Stimulated activated CD4-positive, alpha-beta T cell treated with anti-CD3 and anti-CD28 coated beads, TNF-alpha, amount 100 ng/mL, for 48 hours (primary cell): ENCODE measurements at regions not wholly inside any gene's neighbourhood (a gene's known extent, or its start where the extent isn't known, plus 50 kb on each side); places are given as distances from the start of the nearest gene placed in this dataset.

ENCODE experiments used
- DNase-seq, 3 donors: peaks; one replicate each; pipeline ENCODE4 v3.0.0-alpha.2; 2020; ENCODE audit warnings: low read depth in 3 of 3

DNA sequence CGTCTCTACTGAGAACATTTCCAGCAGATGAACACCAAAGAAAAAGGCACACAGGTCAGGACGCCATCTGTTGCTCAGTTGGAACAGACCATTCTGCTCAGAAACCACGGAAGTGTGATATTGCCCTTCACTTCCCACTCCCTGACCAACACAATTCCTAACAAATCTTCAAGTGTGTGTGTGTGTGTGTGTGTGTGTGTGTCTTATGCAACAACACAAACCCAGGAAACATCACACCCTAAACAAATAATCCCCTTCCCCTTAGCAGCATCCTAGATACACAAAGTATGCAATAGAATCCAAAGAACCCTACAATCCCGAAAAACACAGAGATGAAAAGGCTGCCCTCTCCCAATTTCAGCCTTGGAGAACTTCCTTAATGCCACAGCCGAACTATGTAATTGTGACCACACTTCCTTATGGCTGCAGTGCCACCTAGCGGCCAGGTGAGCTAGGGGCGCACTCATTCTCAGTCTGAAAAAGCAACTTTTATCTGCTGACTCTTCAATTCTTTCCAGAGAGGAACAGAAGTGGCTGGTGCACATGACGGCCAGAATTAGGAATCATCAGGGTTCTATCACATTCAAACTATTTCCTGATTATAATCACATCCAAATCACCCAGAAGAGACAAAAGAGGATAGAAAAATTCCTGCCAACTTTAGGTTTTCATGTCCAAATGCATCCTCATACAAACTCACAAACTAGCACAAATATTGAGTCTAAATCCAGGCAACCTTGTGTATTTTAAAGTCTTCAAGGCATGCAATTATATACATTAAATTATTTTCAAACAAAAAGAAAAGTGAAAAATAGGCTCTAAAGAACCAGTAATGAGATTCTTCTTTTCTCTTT is 164.9 kb downstream of the DHX15 start:
- DNase-seq, result peak; percentile 31 to 61 (median 46)

- no peak for DNase-seq
These were observed 167.1 kb downstream of the DHX15 start for GRCh38 chr4:24417206-24417605.

- DNase-seq, result no peak
These were observed 168.1 kb downstream of the DHX15 start for GRCh38 chr4:24416293-24416692.

- no peak for DNase-seq
These were observed 171.0 kb downstream of the DHX15 start for GRCh38 chr4:24413311-24413784.

DNA sequence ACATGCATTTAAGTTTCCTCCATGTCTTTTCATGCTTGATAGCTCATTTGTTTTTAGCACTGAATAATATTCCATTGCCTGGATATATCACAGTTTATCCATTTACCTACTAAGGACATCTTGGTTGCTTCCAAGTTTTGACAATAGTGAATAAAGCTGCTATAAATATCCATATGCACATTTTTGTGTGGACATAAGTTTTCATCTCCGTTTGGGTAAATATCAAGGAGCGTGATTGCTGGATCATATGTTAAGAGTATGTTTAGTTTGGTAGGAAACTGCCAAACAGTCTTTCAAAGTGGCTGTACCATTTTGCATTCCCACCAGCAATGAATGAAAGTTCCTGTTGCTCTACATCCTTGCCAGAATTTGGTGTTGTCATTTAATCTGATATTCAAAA is 172.5 kb downstream of the DHX15 start:
- DNase-seq, result no peak

DNA sequence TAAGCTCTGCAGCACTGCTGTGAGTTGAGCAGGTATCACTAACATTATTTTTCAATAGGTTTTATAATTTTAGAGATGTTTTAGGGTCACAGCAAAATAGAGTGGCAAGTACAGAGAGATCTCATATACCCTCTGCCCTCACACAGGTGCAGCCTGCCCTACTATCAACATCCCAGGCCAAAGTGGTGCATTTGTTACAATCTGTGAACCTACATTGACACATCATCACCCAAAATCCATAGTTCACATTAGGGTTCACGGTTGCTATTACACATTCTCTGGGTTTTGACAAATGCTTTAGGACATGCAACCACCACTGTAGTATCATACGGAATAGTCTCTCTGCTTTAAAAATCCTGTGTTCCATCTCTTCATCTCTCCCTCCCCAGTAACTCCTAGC is 173.1 kb downstream of the DHX15 start:
- DNase-seq, result no peak

- no peak for DNase-seq
These were observed 175.7 kb downstream of the DHX15 start for GRCh38 chr4:24408640-24409039.

- DNase-seq, result no peak
These were observed 178.4 kb downstream of the DHX15 start for GRCh38 chr4:24405926-24406325.

GRCh38 chr4:24405341-24405740 is 179.0 kb downstream of the DHX15 start:
- no peak for DNase-seq

DNA sequence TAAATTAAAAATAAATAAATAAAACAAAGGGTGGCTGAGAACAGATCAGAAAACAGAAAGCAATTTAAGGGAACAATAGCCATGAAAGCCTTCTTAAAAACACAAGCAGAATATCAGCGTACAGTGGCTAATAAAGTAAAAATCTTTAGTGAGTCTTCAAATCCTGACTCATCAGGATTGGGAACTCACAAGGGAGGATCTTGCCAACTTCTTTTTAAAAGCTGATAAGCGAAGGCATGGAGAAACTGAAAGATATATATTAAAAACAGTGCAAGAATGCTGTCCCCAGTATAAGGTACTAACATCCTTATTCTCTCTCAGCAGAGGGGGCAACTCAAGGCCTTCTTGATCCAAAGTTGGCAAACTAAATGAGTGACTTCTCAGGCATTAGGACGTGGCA is 180.1 kb downstream of the DHX15 start:
- DNase-seq, result no peak

DNA sequence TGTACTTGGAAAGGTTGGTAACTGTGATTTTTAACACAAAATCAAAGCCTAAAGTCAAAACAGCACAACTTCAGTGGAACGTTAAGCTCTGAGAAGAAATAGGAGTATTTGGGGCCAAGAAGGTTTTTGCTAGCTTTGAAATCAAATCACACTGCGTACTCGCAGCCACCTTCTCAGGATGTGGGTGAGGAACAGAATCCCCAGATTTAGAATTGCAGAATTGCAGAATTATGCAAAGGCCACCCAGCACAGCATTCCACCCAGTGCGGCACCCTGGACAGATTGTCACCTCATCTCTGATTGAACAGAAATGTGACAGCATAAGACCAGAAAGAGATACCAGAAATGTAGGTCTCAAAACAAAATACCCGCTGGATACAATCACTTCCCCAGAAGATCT is 181.1 kb downstream of the DHX15 start:
- DNase-seq, result no peak

DNA sequence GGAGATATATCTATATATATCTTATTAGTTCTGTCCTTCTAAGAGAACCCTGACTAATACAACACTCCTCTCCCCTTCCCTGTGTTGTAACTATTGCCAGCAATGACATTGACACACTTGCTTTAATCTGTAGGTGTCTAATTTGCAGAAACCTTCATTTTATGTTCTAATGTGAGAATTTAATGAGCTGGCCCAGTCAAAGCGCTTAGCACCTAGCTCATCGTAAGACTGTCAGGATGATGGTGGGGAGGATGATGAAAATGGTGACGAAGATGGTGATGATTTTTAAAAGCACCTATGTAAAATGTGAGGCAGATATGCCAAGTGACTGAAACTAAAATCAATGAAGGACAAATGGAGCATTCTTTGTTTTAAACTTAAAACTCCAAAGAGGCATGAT is 183.8 kb downstream of the DHX15 start:
- no peak for DNase-seq

- no peak for DNase-seq
These were observed 187.4 kb downstream of the DHX15 start for GRCh38 chr4:24396988-24397387.

GRCh38 chr4:24395937-24396336 is 188.4 kb downstream of the DHX15 start:
- DNase-seq, result no peak

GRCh38 chr4:24394041-24394440 is 190.3 kb downstream of the DHX15 start:
- no peak for DNase-seq

DNA sequence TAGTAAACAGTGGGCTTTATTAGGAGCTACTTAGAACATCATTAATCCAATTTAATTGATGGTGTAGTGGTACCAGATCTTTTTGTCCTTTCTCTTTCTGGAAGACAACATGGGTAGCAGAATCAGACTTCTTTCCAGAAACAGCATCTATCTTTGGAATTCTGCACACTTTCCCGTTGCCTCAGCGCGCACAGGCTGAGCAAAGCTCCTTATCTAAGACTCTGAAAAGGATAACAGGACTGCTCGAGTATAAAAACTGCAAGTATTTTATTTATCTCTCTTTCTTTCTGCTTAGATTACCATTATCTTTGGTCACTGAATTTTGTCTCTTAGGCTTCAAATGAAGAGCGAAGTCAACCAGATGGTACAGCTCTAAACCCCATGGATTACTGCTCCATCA is 191.7 kb downstream of the DHX15 start:
- no peak for DNase-seq

GRCh38 chr4:24382381-24382780 is 202.0 kb downstream of the DHX15 start:
- DNase-seq, result no peak

DNA sequence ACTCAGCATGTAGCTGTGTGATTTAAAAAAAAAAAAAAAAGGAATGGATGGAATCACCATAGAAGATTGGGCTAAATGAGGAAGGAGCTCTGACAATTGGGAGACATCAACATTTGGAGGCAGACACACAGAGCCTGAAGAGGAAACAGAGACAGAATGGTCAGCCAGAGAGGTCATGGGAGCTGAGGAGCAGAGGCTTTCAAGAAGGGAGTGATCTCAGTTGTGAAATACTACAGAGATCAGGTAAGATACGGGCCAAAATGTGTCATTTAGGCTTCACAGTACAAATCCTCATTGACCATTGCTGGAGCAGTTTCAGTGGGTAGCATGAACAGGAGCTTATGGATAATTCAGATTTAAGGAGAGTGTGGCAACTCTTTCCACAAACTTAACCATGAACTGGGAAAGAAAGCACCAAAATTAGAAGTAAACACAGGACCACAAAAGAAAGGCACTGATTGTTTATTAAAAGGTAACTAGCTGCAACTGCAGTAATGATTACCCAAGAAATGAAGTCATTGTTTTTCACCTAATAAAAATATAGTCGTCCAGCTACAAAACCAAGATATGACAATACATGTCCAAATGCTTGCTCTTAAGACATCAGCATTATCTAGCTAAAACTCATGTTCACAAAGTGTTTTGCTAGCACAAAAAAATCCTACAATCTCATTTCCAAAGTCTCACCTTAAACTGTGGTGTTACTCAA is 203.2 kb downstream of the DHX15 start:
- no peak for DNase-seq

DNA sequence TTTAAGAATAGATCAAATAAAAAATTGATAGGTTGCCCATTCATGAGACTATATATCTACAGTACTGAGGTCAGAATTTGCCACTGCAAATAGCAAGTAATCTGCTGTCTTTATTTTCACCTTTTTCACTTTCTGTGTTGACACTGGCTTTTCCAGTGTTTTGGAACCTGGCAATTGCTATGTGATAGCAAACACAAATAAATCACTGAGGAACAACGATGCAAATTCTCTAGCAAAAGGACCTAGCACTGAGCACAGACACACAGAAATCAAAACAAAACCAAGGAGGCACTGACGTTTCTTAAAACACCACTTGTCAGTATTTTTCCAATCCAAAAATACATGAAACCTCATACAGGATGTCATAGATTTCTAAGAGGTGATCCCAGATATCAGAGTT is 210.7 kb downstream of the DHX15 start:
- no peak for DNase-seq

DNA sequence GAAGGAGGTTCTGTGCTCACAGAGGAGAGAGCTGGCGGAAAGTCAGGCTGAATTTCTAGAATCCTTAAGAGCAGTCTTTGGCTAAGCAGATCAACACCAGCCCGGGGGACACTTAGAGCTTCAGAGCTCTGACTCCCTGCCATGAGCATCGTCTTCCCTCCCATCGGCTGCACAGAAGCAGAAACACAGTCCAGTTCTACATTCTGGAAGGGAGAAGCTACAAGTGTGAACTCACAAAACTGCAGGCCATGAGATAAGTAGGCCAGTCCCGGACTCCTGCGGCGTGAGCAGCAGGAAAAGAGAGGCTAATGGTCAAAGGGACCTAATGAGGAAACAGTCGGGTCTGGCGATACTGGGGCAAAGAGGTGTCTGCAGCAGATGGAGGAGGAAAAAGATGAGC is 211.5 kb downstream of the DHX15 start:
- DNase-seq, result no peak

DNA sequence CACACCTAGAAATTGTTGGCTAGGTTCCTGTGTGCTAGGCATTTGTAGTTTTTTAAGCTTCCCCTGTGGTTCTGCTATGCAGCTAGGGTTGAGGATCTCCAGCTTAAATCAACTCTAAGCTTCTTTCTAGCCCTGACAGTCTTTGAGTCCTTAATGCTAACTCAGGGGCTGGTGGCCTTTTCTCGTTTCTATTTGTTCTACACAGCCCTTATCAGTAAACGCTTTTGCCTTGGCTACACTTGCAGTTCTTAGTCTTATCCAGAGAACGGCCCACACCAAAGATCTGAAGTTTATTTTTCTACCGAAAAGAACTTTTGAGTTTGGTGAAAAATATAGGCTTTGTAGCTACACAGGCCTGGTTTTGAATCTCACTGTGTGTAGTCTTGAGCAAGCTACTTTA is 212.0 kb downstream of the DHX15 start:
- no peak for DNase-seq

GRCh38 chr4:24370421-24370820 is 213.9 kb downstream of the DHX15 start:
- DNase-seq, result no peak

GRCh38 chr4:24369507-24370029 is 214.8 kb downstream of the DHX15 start:
- DNase-seq, result no peak
